SKM-1 (cell line): ENCODE measurements at regions not wholly inside any gene's neighbourhood (a gene's known extent, or its start where the extent isn't known, plus 50 kb on each side); places are given as distances from the start of the nearest gene placed in this dataset.
"Not testable (repeated sequence)": the region's sequence is repeated elsewhere in the genome, so short reads cannot be mapped to it uniquely, and the experiment has no call there.

Experiments
- DNase-seq: peaks from one replicate; lab custom pipeline; 2025; ENCODE audit not compliant: unreplicated experiment; lab: John Stamatoyannopoulos, UW

DNA sequence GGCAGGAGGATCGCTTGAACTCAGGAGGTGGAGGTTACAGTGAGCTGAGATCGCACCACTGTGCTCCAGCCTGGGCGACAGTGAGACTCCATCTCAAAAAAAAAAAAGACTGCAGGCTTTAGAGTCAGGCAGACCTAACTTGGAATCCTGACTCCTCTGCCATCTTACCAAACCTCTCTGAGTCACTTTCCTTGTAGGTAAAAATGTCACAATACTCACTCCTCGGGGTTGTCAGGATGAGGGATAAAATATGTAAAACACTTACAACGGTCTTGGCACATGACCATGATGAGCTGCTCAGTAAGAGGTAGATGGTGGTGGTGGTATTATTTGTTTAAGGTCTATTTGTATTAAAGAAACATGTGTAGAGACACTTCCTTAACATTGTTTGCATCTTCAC is 154.1 kb upstream of the PDE1C start:
- DNase-seq = no peak

DNA sequence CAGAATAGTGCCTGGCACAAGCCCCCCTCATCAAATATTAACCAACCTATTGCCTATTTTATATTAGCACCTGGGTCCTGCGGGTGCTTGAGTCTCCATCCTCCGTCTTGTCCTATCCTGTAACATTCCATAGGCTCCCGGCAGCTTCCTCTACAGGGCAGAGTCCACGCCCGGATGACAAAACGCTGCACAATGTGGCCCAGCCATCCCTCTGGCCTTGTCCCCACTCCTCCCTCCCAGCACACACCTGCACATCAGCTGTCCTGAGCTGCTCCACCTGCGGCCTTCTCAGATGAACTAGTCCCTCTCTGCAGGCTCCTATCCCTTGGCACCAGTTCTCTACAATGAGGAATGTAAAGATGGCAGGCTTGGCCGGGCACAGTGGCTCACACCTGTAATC is 153.5 kb upstream of the PDE1C start:
- no peak for DNase-seq

DNA sequence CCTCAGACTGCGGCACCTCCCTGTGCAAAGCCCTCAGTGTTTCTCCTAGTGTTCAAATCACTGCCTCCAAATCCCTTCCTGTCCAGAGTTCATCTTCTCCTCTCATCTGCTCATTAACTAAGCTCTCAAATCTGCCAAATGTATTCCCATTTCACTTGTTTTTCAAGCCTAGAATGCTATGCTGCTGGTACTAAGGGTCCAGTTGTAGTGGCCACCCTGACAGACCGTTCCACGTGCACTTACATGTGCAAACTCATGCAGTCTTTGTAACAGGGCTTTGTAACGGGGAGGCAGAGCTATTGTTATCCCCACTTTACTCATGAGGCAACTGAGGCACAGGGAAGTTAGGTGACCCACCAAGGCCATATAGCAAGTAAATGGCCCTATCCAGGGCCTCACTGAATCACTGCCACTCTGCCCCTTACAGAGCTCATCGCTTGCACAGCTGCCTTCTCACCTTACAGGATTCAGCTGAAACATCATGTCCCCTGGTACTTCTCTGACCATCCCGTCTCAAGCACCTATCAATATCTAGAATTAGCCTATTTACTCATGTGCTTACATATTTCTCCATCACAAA is 153.0 kb upstream of the PDE1C start:
- DNase-seq = no peak

DNA sequence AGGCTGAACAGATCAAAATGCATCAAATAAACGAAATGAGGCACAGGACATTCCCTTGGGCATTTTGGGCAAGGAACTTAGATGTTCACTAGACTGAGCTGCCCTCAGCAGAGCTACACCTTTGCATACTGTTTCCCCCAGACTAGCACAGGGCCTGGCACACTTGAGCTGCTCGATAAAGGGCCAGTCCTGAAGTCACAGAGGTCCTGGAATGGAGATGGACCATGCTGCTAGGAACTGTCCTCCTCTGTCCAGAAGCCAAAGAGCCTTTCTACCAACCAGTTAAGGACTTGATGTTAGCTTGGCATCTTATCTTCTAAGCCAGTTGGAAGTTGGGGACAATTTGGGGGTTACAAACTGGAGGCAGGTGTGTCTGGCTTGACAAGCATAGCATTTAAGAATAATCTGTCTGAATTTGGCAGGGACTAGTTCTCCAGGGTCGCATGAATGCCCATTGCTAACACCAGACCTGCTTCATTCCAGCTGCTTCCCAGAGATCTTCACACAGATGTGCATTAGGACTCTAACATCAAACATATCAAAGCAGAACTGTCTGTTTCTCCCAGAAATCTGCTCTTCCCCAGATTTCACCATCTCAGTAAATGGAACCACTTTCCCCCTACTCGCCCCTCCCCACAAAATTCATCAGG is 152.2 kb upstream of the PDE1C start:
- no peak for DNase-seq

DNA sequence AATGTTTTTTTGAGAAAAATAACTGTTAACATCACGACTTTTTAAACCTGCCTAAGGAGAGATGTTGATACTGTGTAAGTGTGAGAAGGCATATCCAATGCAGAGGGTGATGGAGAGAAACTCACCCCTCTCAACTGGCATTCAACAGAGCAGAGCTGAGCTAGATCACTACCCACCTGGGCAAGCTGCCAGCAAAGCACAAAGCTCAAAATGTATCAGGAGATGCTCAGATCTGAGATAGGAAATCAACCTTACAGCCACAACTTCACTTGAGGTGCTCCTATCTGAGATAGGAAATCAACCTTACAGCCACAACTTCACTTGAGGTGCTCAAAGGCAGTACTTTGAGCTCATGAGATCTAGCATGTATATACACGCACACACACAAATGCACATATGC is 151.5 kb upstream of the PDE1C start:
- DNase-seq = no peak

DNA sequence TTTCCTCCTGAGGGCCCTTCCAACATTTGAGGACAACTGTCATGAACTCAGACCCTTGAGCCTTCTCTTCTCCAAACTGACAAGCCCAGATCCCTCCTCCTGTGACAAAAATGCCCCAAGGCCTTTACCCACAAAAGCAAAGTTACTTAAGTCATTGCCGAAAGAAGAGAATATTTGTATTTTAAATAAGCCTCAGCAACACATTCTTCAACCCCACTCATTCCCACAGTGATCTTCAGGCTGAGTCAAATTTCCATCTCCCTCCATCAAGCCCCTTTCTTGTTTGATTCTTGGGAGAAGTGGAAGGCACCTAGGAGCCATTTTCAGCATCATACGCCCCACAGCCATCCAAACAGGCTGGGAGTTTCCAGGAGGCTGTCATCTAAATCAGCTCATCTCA is 150.8 kb upstream of the PDE1C start:
- no peak for DNase-seq

DNA sequence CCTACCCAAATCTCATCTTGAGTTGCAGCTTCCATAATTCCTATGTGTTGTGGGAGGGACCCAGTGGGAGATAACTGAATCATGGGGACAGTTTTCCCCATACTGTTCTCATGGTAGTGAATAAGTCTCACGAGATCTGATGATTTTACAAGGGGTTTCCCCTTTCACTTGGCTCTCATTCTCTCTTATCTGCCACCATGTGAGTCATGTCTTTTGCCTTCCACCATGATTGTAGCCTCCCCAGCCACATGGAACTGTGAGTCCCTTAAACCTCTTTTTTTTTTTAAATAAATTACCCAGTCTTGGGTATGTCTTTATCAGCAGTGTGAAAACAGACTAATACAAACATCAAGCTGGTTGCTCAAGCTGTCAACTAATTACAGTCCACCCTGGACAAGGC is 149.6 kb upstream of the PDE1C start:
- not testable (repeated sequence) for DNase-seq

DNA sequence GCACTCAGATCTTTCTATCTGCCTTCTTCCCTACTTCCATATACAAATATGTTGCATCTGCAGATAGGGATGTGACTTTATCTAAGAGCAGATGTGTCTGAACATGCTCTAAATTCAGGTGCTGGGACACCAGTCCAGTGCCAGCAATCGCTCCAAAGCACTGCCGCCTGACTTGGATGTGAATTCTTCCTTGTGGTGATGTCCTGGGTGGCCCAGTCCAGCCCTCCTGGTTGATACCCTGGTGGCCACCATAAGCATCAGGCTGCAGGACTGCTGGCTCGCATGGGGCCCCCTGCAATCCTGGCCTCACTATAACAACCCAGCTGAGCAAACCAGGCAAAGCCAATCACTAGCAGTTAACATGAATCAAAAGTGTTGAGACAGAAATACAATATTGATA is 149.2 kb upstream of the PDE1C start:
- no peak for DNase-seq

DNA sequence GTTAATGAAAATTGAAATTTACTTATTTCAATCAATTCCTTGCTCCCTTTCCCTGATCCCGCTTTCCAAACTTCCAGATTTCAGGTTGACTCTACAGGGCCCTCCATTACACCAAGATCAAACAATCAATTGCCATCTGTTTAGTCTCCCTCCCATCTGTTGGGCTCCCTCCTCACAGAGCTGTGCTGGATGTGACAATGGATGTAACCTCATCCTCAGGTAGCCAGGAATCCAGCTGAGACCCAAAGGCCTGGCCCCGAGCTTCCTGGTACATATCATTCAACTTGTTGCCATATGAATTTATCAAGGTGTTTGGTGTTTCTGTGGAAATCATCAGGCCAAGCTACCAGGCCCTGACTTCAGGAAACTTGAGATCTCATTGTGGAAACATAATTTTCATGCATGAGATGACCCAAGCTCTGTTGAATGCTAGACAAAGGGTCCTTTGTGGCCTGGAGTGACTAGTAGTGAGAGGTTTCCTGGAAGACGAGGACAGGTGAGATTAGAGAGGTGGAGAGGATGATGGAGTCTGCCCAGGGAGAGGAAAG is 148.6 kb upstream of the PDE1C start:
- DNase-seq = no peak

DNA sequence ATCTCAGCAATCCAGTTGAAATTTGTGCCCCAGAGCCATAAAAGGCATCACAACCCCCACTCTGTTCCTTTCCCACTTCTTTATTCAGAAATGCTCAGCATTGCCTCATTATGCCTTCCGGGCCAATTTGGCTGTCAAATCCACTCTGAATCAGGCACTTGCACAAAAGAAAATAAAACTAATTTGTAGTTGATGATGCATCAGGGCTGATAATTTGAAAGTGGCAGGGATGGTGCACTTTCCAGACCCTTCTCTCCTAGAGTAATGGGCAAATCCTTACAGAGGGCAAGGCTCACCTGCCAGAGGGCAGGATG is 147.9 kb upstream of the PDE1C start:
- DNase-seq = no peak

DNA sequence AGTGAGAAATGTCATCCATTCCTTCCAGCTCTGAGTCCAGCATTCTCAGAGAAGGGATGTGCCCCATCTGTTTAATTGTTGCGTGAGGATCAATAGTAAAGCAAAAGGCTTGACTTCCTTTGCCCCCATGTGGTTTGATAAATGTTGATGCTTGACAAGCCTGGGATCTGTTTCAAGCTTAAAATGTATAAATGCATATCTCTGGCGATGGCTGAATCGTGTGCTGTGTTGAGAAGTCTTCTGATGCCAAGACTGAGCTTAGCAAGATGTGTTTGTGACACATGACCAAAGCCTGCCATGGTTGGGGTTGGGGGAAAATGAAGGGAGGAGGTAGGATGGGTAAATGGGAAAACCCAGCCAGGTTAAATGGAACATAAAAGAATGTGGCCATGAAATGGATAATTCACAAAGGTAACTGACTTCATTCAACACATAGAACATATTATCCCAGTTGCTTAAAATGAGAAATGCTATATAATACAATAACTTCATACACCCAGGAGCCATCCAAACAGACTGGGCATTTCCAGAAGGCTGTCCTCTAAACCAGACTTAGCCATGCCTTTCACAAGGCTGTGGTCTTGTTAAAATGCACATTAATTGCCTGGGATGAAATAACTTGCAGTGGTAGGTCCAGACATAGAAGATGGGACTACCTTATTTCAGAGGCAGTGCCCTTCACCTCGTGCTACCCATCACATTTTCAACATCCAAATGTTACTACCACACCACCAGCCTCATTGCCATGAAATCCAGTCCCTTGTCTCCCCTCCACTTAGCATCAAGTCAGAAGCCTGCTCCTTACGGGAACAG is 147.3 kb upstream of the PDE1C start:
- no peak for DNase-seq

DNA sequence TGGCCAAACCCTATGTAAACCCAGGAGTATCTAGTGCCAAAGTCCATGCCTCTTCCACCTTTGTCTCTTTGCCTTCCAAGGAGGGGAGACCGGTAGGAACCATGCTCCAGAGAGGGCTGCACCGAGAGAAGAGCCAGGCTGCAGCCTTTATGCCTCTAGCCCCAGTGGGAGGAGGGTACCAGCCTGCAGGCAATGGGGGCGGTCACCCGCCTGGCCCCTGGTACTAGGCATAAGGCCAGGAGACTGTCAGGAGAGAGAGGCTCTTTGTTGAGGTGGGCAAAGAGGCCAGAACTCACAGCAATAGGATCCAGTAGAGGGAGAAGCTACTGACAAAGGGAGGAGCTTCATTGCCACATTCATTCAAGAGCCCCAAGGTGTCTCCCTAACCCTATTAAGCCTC is 146.6 kb upstream of the PDE1C start:
- DNase-seq = no peak

DNA sequence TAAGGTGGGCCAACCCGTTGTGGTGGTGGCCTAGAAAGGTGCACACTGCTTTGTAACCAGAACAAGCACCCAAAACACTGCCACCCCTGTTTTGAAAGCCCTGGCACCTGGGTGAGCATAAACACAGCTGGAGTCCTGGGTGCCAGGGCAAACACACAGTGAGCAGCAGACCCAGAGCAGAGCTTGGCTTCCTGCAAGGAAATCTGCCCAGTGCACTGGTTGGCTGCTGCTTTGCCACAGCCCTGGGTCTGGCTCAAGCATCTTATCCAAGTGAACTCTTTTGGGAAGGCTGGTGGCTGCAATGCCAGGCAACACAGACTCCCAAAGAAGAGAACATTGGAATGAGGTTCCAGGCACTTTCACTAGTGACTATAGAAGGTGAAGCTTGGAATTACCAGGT is 145.5 kb upstream of the PDE1C start:
- no peak for DNase-seq

DNA sequence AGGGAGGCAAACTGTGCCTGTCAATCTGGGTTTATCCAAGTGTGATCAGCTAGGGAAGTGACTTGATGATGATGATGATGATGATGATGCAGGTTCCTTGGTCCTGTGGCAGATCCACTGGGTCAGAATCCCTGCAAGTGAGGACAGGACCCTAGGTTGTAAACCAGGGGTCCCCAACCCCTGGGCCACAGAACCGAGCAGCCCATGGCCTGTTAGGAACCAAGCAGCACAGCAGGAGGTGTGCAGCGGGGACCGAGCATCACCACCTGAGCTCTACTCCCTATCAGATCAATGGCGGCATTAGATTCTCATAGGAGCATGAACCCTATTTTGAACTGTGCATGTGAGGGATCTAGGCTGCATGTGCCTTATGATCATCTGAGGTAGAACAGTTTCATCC is 144.7 kb upstream of the PDE1C start:
- no peak for DNase-seq

DNA sequence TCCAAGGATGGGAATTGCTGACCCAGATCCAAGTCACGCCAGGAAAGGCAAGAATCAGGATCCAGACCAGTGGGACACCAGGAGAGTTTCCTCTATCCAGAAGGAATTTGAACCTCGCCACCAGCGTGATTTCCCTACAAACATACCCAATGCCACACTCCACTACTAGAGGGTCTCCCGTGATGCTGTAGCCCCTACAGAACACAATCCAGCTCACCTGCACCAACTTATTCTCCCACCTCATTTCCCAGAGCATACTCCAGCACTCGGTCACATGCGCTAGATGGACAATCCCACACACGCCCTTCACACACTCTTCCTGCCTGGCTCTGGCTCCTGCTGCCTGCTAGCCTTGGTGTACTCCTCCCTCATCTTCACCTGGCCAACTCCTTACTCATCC is 142.1 kb upstream of the PDE1C start:
- DNase-seq = no peak

DNA sequence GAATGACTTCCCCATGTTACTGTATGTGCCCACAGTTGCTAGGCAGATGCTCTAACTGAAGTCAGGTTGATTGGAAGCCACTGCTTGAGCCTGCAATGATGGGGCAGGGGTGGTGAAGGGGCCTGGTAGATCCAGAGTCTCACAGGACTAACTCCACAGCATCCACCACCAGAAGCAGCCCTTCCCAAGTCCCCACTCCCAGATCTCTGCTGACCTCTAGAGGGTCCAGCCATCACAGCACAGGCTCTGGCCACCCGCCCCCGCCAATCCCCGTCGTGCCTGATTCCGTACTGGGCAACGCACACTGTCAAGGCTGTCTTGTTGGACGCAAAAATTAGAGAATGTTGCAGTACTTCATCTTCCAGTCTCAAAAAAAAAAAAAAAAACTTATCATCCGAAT is 136.8 kb upstream of the PDE1C start:
- DNase-seq = no peak

DNA sequence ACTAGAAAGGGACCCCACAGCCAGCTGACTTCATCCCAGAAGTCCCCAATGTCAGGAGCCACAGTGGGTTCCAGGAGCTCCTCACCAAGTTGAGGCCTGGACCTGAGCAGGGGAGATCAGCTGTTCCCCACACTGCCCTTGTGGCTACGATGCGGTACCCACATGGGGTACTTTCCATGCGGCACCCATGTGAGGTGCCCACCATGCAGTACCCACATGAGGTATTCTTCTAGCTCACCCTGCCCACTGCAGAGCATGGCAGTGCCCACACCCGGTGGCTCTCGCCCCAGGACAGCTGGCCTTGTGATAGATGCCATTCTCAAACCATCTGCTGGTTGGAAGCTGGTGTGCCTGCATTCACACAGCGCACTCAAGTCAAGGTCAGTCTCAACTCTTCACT is 136.3 kb upstream of the PDE1C start:
- DNase-seq = no peak

DNA sequence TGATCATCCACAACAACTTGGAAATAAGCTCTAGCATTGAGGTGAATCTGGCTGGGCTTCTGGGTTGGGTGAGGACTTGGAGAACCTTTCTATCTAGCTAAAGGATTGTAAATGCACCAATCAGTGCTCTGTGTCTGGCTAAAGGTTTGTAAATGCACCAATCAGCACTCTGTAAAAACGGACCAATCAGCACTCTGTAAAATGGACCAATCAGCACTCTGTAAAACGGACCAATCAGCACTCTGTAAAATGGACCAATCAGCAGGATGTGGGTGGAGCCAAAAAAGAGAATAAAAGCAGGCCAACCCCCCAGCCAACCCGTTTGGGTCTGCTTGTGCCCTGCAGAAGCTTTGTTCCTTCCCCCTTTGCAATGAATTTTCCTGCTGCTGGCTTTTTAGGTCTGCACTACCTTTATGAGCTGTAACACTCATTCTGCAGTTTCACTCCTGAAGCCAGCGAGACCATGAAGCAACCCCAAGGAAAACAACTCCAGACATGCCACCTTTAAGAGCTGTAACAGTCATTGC is 135.2 kb upstream of the PDE1C start:
- DNase-seq = not testable (repeated sequence)

DNA sequence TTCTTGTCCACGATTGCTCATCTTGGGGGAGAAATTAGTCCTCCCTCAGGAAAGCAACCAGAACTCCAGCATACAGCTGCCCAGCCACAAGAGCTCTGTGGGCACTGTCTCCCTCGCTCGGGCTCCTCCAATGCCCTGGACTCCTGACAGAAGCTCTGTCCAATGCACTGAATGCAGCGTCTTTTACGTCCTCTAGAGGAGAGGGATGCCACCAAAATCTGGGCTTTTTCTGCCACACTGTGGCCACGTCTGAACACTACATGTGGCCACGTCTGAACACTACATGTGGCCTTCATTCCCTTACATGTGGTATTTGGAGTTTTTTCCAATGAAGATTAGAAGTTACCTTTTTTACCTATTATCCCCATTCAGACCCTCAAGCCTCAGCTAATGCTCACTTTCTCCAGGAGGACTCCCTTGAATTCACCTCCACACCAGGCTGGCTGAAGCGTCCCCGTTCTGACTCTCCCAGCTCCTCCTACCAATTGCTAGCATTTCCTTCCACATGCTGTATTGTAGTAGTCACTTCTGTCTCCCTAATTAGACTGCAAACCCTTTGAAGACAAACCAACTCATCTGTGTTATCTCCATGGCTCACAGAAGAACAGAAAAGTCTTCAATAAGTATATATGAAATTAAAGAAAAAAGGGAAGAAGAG is 134.3 kb upstream of the PDE1C start:
- DNase-seq = peak; percentile 23

DNA sequence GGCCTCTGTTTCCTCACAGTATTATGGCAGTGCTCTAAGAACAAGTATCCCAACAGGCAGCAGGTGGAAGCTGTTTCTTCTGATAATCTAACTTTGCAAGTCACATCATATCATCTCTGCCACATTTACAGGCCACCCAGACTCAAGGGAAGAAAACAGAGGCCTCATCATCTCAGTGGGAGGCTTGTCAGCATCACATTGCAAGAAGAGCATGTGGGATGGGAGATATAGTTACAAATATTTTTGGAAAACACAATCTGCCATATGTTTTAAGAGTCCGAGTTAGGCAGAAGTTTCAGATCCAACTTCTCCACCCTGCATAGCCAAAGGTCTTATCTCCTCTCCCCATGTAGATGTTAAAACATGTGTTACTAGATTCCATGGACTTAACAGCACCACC is 130.4 kb upstream of the PDE1C start:
- DNase-seq = no peak

DNA sequence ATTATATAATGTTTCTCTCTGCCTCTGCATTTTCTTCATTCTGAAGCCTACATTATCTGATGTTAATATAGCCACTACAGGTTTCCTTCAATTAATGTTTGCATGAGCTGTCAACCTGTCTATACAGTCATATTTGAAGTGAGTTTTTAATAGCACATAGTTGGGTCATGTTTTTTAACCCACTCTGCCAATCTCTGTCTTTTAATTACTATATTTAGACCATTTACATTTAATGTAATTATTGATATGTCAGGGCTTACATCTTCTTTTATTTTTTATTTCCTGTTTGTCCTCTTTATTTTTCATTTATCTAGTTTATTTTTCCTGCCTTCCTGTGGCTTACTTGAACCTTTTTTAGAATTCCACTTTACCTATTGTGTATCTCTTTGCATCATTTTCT is 124.3 kb upstream of the PDE1C start:
- no peak for DNase-seq

DNA sequence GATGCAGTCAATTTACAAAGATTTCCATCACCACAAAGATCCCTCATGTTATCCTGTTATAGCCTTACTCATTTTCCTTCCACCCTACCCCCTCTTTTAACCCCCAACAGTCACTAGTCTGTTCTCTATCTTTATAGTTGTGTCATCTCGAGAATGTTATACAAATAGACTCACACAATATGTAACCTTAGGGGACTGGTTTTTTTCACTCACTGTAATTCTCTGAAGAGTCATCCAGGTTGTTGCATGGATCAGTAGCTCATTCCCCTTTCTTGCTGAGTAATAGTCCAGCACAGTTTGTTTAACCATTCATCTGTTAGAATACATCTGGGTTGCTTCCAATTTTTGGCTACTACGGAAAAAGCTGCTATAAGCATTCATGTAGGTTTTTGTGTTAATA is 121.1 kb upstream of the PDE1C start:
- DNase-seq = no peak
